GM18520 (cell line): ENCODE measurements at regions not wholly inside any gene's neighbourhood (a gene's known extent, or its start where the extent isn't known, plus 50 kb on each side); places are given as distances from the start of the nearest gene placed in this dataset.

Source experiments
- ATAC-seq: cut with Tn5 transposase; IDR thresholded peaks from one replicate; pipeline ENCODE4 v1.9.1; 2021; ENCODE audit not compliant: unreplicated experiment

GRCh38 chr2:3005859-3006501 lies 371.6 kb downstream of the EIPR1 start:
- ATAC-seq, result no peak

- ATAC-seq, result no peak
Observed at GRCh38 chr2:3001615-3002560, 375.7 kb downstream of the EIPR1 start.

- no peak for ATAC-seq
Observed at GRCh38 chr2:3000968-3001367, 376.6 kb downstream of the EIPR1 start.

GRCh38 chr2:3000125-3000524 lies 377.5 kb downstream of the EIPR1 start:
- ATAC-seq, result no peak

- ATAC-seq, result no peak
Observed at GRCh38 chr2:2998971-2999370, 378.6 kb downstream of the EIPR1 start.

GRCh38 chr2:2993172-2993692 lies 384.4 kb downstream of the EIPR1 start:
- ATAC-seq, result no peak

GRCh38 chr2:2992634-2993033 lies 385.0 kb downstream of the EIPR1 start:
- no peak for ATAC-seq

- ATAC-seq, result no peak
Observed at GRCh38 chr2:2985020-2985419, 392.6 kb downstream of the EIPR1 start.

- no peak for ATAC-seq
Observed at GRCh38 chr2:2981000-2981399, 396.6 kb downstream of the EIPR1 start.

GRCh38 chr2:2974982-2975381 lies 402.6 kb downstream of the EIPR1 start:
- ATAC-seq, result no peak

GRCh38 chr2:2960441-2961133 lies 417.0 kb downstream of the EIPR1 start:
- ATAC-seq, result no peak

- no peak for ATAC-seq
Observed at GRCh38 chr2:2950403-2950952, 427.1 kb downstream of the EIPR1 start.

GRCh38 chr2:2947406-2947805 lies 430.2 kb downstream of the EIPR1 start:
- no peak for ATAC-seq

GRCh38 chr2:2942906-2943305 lies 434.7 kb downstream of the EIPR1 start:
- ATAC-seq, result no peak

GRCh38 chr2:2942225-2942624 lies 435.4 kb downstream of the EIPR1 start:
- no peak for ATAC-seq

- no peak for ATAC-seq
Observed at GRCh38 chr2:2941205-2941604, 436.4 kb downstream of the EIPR1 start.

- ATAC-seq, result no peak
Observed at GRCh38 chr2:2940702-2941101, 436.9 kb downstream of the EIPR1 start.

GRCh38 chr2:2940061-2940460 lies 437.6 kb downstream of the EIPR1 start:
- ATAC-seq, result no peak

- ATAC-seq, result no peak
Observed at GRCh38 chr2:2939078-2939795, 438.4 kb downstream of the EIPR1 start.

GRCh38 chr2:2938481-2938880 lies 439.1 kb downstream of the EIPR1 start:
- no peak for ATAC-seq
